GM21723 (cell line): ENCODE measurements at regions not wholly inside any gene's neighbourhood (a gene's known extent, or its start where the extent isn't known, plus 50 kb on each side); places are given as distances from the start of the nearest gene placed in this dataset.

Source experiments
- ATAC-seq: cut with Tn5 transposase; IDR thresholded peaks from one replicate; pipeline ENCODE4 v1.9.1; 2021; ENCODE audit warnings: mild to moderate bottlenecking, moderate library complexity; ENCODE audit not compliant: unreplicated experiment

- no peak for ATAC-seq
Observed at GRCh38 chr9:16959391-16959790, 88.9 kb upstream of the BNC2 start.

- no peak for ATAC-seq
Observed at GRCh38 chr9:16954040-16954439, 83.6 kb upstream of the BNC2 start.

- ATAC-seq: no peak
Observed at GRCh38 chr9:16951502-16951901, 81.0 kb upstream of the BNC2 start.

GRCh38 chr9:16950051-16950450 is 79.6 kb upstream of the BNC2 start:
- ATAC-seq: no peak

- no peak for ATAC-seq
Observed at GRCh38 chr9:16930578-16930977, 60.1 kb upstream of the BNC2 start.

GRCh38 chr9:16928179-16928945 is 57.9 kb upstream of the BNC2 start:
- ATAC-seq: no peak

DNA sequence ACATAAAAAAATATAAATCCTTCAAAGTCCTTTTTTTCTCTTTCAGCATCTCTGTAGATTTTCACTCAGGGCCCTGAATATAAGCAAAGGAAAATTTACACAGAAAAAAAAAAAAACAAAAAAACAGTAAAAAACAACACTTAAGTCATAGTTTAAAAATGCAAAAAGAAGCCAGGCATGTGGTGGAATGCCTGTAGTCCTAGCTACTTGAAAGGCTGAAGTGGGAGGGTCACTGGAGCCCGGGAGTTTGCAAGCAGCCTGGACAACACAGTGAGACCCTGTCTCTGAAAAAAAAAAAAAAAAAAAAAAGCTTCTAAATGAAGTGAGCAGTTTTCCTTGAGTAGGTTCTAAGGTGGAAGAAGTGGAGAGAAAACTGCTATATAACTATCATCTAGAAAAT is 55.0 kb upstream of the BNC2 start:
- ATAC-seq: no peak

GRCh38 chr9:16924311-16924915 is 53.9 kb upstream of the BNC2 start:
- ATAC-seq: no peak

DNA sequence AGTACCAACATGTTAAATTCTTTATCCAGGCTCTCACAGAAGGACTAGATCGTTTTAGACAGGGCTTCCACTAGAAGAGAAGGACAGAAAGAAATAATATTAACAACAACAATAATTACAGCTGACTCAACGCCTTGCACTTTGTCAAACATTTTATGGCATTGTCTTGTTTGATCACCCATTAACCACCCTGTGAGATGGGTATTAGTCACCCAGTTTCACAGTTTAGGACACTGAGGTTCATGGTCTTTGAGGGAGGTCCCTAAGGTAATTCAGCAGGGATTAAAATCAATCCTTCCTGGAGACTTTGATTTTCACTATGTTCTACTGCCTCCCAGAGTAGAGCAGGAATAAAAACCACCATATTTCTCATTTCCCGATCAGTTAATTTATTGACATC is 51.4 kb upstream of the BNC2 start:
- no peak for ATAC-seq
